ENCODE measurements at regions not wholly inside any gene's neighbourhood (a gene's known extent, or its start where the extent isn't known, plus 50 kb on each side); places are given as distances from the start of the nearest gene placed in this dataset.

- TF ChIP-seq CTCF (IDR thresholded peaks at IDR 0.05; ENCODE audit: borderline replicate concordance, extremely low read depth, low read length, poor library complexity, severe bottlenecking) (no peak), EZH2 (IDR thresholded peaks at IDR 0.05; ENCODE audit: borderline replicate concordance, low read depth, low read length, severe bottlenecking) (no peak)
Observed at GRCh38 chr2:37829202-37829601, 95.9 kb upstream of the RMDN2 start.

All from DND-41 (cell line).